H54 (cell line): ENCODE measurements at regions not wholly inside any gene's neighbourhood (a gene's known extent, or its start where the extent isn't known, plus 50 kb on each side); places are given as distances from the start of the nearest gene placed in this dataset.

Experiments
- DNase-seq: peaks from one replicate; pipeline ENCODE4 v3.0.0; 2011; ENCODE audit warnings: low spot score, mixed read lengths; ENCODE audit not compliant: insufficient read length
- FAIRE-seq: peaks from 3 replicates; lab custom pipeline; 2011; peaks lifted over from hg19 to GRCh38; lab: Jason Lieb, UNC
- POLR2A ChIP-seq: IDR thresholded peaks from 2 replicates; pipeline ENCODE4 v1.6.1; 2011; ENCODE audit warnings: low read depth, mild to moderate bottlenecking, low read length

DNA sequence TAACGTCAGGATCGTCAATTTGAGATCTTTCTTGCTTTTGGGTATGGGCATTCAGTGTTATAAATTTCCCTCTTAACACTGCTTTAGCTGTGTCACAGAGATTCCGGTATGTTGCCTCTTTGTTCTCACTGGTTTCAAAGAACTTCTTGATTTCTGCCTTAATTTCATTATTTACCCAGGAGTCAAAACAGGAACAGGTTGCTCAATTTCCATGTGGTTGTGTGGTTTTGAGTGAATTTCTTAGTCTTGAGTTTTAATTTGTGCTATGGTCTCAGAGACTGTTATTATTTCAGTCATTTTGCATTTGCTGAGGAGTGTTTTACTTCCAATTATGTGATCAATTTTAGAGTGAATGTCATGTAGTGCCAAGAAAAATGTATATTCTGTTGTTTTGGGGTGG, 153.1 kb downstream of the PCDH17 start:
- FAIRE-seq (no peak), DNase-seq (no peak)
- TF ChIP-seq POLR2A, result no peak

- TF ChIP-seq POLR2A, result no peak
- no peak for FAIRE-seq
- DNase-seq, result no peak
Measured at GRCh38 chr13:57787058-57787791, 155.7 kb downstream of the PCDH17 start.

GRCh38 chr13:57799624-57800023, 168.1 kb downstream of the PCDH17 start:
- DNase-seq, result no peak
- no peak for TF ChIP-seq POLR2A
- FAIRE-seq, result no peak

DNA sequence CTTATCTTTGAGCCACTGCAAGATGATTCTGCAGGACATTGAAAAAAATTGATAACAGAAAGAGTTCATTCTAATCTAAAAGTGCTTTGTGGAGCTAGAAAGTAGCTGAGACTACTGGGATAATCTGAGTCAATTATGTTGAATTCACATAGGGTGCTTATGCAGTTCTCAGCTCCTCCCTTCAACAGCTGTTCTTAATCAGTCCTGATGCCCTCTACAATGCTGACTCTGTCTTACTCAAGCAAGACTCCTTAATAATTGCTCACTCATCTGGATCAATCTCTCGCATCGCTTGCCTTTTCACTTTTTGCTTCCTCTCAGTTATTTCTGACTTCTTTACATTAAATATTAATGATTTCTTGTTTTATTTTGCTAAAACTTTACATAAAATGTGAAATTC, 182.1 kb downstream of the PCDH17 start:
- FAIRE-seq (no peak), DNase-seq (no peak)
- TF ChIP-seq POLR2A, result no peak

GRCh38 chr13:57815600-57815999, 184.1 kb downstream of the PCDH17 start:
- DNase-seq (no peak), FAIRE-seq (no peak)
- no peak for TF ChIP-seq POLR2A

DNA sequence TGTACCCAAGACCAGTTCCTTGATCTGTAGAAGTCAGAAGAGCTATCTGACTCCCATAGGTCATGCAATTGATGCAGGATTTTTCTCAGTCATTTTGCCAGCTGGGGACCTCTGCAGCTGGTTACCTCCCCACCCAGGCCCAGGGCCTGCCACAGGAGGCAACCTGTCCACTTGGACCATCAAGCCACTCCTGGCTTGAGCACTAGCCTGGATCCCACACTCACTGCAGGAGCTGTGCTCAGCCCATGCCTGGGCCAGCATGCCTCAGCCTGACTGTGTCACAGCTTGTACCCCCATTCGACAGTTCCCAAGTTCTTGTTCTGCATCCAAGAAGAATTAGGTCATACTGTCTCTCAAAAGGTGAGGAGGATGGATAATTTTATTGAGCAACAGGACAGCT, 189.4 kb downstream of the PCDH17 start:
- FAIRE-seq, result no peak
- DNase-seq, result no peak
- no peak for TF ChIP-seq POLR2A

DNA sequence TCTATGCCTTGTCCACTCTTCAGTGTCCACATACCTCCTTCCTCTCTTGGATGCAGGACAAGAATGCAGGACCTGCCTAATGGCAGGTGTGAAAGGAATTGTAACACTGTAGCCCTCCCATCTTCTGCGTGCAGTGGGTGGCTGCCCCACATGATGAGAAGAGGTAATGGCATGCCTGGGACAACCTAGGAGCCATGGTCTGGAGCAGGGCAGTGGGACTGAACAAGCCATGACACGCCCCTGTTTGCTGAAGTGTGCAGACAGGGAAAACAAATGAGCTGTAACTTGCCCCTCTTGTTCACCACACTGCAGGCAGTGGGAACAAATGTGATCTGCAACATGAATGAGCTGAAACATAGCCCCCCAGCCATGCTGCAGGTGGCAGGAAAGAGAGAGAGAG, 192.2 kb downstream of the PCDH17 start:
- no peak for TF ChIP-seq POLR2A
- FAIRE-seq, result no peak

DNA sequence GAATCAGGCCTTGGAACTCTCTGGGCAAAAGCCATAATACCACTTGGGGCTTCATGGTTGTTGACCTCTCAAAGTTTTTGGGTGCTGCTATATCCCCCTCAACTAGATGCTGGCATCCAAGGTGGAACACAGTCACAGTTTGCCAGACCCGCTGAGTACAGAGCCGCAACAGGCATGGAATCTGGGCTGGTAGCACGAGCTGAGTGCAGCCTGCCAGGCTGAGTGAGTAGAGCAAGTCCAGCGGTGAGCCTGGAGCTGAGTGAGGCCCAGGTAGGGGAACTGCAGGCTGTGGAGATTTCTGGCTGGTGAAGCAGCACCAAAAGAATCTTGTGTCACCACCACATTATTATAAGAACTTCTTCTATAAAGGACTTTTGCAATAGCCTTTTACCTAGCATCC, 192.6 kb downstream of the PCDH17 start:
- no peak for DNase-seq
- no peak for FAIRE-seq
- TF ChIP-seq POLR2A, result no peak

More for the DNA sequence above, 192.2 kb downstream of the PCDH17 start:
- no peak for DNase-seq

DNA sequence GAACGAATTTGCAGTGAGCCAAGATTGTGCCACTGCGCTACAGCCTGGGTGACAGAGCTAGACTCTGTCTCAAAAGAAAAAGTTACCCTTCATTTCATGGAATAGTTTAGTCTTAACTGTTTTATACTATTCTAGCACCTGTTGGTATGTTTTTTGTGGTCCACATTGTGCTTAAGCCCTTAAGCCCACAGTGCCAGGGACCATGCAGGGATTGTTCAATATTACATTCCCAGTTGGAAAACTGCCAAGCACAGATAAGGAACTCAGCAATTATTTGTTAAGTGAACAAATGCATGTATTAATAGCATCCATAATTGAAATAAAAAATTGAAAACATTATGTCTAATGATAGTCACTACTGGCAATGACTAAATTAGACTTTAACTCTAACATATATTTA, 193.5 kb downstream of the PCDH17 start:
- FAIRE-seq (no peak), DNase-seq (no peak)
- no peak for TF ChIP-seq POLR2A

GRCh38 chr13:57829496-57829895, 198.0 kb downstream of the PCDH17 start:
- TF ChIP-seq POLR2A, result no peak
- no peak for DNase-seq
- no peak for FAIRE-seq

- FAIRE-seq (no peak), DNase-seq (no peak)
- no peak for TF ChIP-seq POLR2A
Measured at GRCh38 chr13:57832187-57832586, 200.6 kb downstream of the PCDH17 start.

DNA sequence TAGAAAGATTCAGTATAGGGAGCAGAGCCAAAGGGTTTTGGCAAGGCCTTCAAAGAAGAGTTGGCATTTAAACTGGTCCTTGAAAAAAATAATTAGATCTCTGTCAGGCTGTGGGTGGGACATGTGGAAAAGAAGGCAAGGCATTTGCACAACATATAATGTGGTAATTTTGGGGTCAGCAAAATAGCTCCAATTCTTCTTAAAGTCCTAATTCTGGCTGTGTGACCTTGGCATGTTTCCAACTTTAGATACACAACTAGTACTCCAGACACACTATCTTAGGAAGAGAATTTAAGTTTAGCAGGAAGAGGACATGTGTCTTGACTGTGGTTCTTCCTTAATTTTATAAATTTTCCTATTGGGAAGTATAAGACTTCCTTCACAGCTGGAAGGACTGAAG, 206.3 kb downstream of the PCDH17 start:
- TF ChIP-seq POLR2A, result no peak
- no peak for FAIRE-seq
- DNase-seq, result no peak

DNA sequence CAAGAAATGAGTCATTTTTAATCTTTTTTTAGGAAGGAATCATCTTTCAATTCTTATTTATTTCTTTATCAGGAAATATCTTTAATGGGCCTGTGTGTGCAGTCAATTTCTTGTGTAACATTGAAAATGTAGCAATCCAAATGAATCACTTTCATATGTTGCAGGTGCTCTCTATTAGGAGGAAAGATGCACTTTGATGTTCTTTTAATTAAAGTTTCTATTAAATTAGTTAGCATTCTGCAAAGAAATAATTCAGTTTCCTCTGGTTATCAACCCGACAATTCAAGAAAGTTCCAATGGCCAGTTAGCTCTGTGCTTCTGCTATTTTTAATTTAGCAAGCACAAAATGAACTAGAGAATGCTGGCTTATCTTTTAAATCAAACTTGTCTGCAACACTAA, 212.0 kb downstream of the PCDH17 start:
- TF ChIP-seq POLR2A, result no peak
- DNase-seq (no peak), FAIRE-seq (no peak)

DNA sequence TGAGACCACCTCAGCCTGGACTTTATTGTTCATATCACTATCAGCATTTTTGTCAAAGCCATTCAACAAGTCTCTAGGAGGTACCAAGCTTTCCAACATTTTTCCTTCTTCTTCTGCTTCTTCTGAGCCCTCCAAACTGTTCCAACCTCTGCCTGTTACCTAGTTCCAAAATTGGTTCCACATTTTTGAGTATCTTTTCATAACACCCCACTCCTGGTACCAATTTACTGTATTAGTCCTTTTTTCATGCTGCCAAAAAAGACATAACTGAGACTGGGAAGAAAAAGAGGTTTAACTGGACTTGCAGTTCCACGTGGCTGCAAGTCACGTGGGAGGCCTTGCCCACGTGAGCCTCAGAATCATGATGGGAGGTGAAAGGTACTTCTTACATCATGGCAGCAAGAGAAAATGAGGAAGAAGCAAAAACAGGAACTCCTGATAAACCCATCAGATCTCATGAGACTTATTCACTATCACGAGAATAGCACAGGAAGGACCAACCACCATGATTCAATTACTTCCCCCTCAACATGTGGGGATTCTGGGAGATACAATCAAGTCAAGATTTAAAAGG, 215.1 kb downstream of the PCDH17 start:
- DNase-seq (no peak), FAIRE-seq (no peak)
- TF ChIP-seq POLR2A, result no peak

GRCh38 chr13:57857945-57858344, 226.4 kb downstream of the PCDH17 start:
- DNase-seq, result no peak
- no peak for FAIRE-seq
- no peak for TF ChIP-seq POLR2A

GRCh38 chr13:57858376-57858775, 226.8 kb downstream of the PCDH17 start:
- DNase-seq (no peak), FAIRE-seq (no peak)
- no peak for TF ChIP-seq POLR2A
